HEK293 (cell line): ENCODE measurements at regions not wholly inside any gene's neighbourhood (a gene's known extent, or its start where the extent isn't known, plus 50 kb on each side); places are given as distances from the start of the nearest gene placed in this dataset.

Experiments used
- CTCF ChIA-PET: fragments of 350-600 bp; formaldehyde crosslinking; extraction: SDS; loops from one replicate; lab custom pipeline; 2021; ENCODE audit warnings: antibody characterized with exemption; lab: Yijun Ruan, JAX
- POLR2A ChIA-PET: fragments of 300-600 bp; formaldehyde crosslinking; extraction: SDS; loops from one replicate; lab custom pipeline; 2020; ENCODE audit warnings: antibody characterized with exemption, inconsistent platforms; lab: Yijun Ruan, JAX
- H3K27ac ChIP-seq: fragments of 200-500 bp; sonication (Bioruptor generic); 2 replicates; pipeline ENCODE4 v1.5.1; 2014; ENCODE audit warnings: low read depth, low read length, control low read depth, inconsistent platforms; ENCODE audit errors: extremely low read depth
- H3K36me3 ChIP-seq, 2 experiments: fragments of 200-500 bp in 1 of 2; sonication (Bioruptor generic) in 1 of 2; 1 replicate in 1 of 2; 2 replicates in 1 of 2; pipeline ENCODE4 v1.5.1; 2014 to 2017; ENCODE audit warnings: inconsistent platforms in 2 of 2, low read length in 2 of 2; ENCODE audit not compliant: control insufficient read depth in 2 of 2, insufficient read depth in 1 of 2
- H3K4me1 ChIP-seq: fragments of 200-500 bp; sonication (Bioruptor generic); 2 replicates; pipeline ENCODE4 v1.5.1; 2014; ENCODE audit warnings: mild to moderate bottlenecking, low read length, inconsistent platforms; ENCODE audit not compliant: control insufficient read depth, insufficient read depth
- H3K4me3 ChIP-seq: 2 replicates; pipeline ENCODE4 v1.5.1; 2011; ENCODE audit warnings: low read depth, mild to moderate bottlenecking, control low read depth, low read length, moderate library complexity
- H3K9me3 ChIP-seq: fragments of 200-500 bp; sonication (Bioruptor generic); 2 replicates; pipeline ENCODE4 v1.5.1; 2014; ENCODE audit warnings: low read depth, low read length, inconsistent platforms; ENCODE audit not compliant: control insufficient read depth, insufficient read depth
- HOXD13 ChIP-seq: sonication (generic); formaldehyde crosslinking; IDR thresholded peaks from 2 replicates; pipeline ENCODE4 v1.8.0; 2022; ENCODE audit warnings: missing genetic modification reagents, borderline replicate concordance
- PBX3 ChIP-seq: sonication (generic); formaldehyde crosslinking; IDR thresholded peaks from 2 replicates; pipeline ENCODE4 v1.8.1; 2022; ENCODE audit warnings: mild to moderate bottlenecking, moderate library complexity, missing genetic modification reagents
- ZBTB1 ChIP-seq: fragments of 450-650 bp; formaldehyde crosslinking; IDR thresholded peaks from 2 replicates; pipeline ENCODE4 v1.5.1; 2016; ENCODE audit warnings: missing biosample characterization, missing genetic modification characterization
- ZBTB17 ChIP-seq: fragments of 450-650 bp; formaldehyde crosslinking; IDR thresholded peaks from 2 replicates; pipeline ENCODE4 v1.5.1; 2016; ENCODE audit warnings: missing biosample characterization, missing genetic modification characterization
- ZNF10 ChIP-seq: fragments of 450-650 bp; formaldehyde crosslinking; IDR thresholded peaks from 2 replicates; pipeline ENCODE4 v1.5.1; 2017; ENCODE audit warnings: missing biosample characterization, missing genetic modification characterization
- ZNF266 ChIP-seq: fragments of 450-650 bp; formaldehyde crosslinking; IDR thresholded peaks from 2 replicates; pipeline ENCODE4 v1.5.1; 2016; ENCODE audit warnings: missing biosample characterization, missing genetic modification characterization, low read depth
- ZNF350 ChIP-seq: fragments of 450-650 bp; formaldehyde crosslinking; IDR thresholded peaks from 2 replicates; pipeline ENCODE4 v1.5.0; 2017; ENCODE audit warnings: missing biosample characterization, mild to moderate bottlenecking, missing genetic modification characterization
- ZNF48 ChIP-seq: fragments of 450-650 bp; formaldehyde crosslinking; IDR thresholded peaks from 2 replicates; pipeline ENCODE4 v1.5.1; 2016; ENCODE audit warnings: missing biosample characterization, missing genetic modification characterization
- ZNF521 ChIP-seq: fragments of 450-650 bp; formaldehyde crosslinking; IDR thresholded peaks from 2 replicates; pipeline ENCODE4 v1.5.1; 2017; ENCODE audit warnings: missing biosample characterization, mild to moderate bottlenecking, missing genetic modification characterization
- ZNF600 ChIP-seq: fragments of 450-650 bp; formaldehyde crosslinking; IDR thresholded peaks from 2 replicates; pipeline ENCODE4 v1.5.1; 2016; ENCODE audit warnings: missing biosample characterization, missing genetic modification characterization
- ZNF701 ChIP-seq: fragments of 450-650 bp; formaldehyde crosslinking; IDR thresholded peaks from 2 replicates; pipeline ENCODE4 v1.5.1; 2016; ENCODE audit warnings: missing biosample characterization, missing genetic modification characterization
- ZNF747 ChIP-seq: fragments of 450-650 bp; formaldehyde crosslinking; IDR thresholded peaks from 2 replicates; pipeline ENCODE4 v1.5.1; 2016; ENCODE audit warnings: missing biosample characterization, missing genetic modification characterization
- ZNF777 ChIP-seq: fragments of 450-650 bp; formaldehyde crosslinking; IDR thresholded peaks from 2 replicates; pipeline ENCODE4 v1.5.1; 2017; ENCODE audit warnings: missing biosample characterization, missing genetic modification characterization, borderline replicate concordance
- TF ChIP-seq, protein P1 (sequence below): fragments of 450-650 bp; formaldehyde crosslinking; IDR thresholded peaks from 2 replicates; pipeline ENCODE4 v1.5.1; 2016; ENCODE audit warnings: missing biosample characterization, missing genetic modification characterization
- TF ChIP-seq, protein P2 (sequence below): fragments of 450-650 bp; formaldehyde crosslinking; IDR thresholded peaks from 2 replicates; pipeline ENCODE4 v1.5.1; 2016; ENCODE audit warnings: missing biosample characterization, missing genetic modification characterization, borderline replicate concordance
- TF ChIP-seq, protein P3 (sequence below): fragments of 450-650 bp; formaldehyde crosslinking; IDR thresholded peaks from 2 replicates; pipeline ENCODE4 v1.5.1; 2016; ENCODE audit warnings: missing biosample characterization, missing genetic modification characterization

GRCh38 chr2:175539122-175539521 is 357.6 kb upstream of the ATP5MC3 start:
- TF ChIP-seq ZNF600: no peak
- TF ChIP-seq, protein P1, sequence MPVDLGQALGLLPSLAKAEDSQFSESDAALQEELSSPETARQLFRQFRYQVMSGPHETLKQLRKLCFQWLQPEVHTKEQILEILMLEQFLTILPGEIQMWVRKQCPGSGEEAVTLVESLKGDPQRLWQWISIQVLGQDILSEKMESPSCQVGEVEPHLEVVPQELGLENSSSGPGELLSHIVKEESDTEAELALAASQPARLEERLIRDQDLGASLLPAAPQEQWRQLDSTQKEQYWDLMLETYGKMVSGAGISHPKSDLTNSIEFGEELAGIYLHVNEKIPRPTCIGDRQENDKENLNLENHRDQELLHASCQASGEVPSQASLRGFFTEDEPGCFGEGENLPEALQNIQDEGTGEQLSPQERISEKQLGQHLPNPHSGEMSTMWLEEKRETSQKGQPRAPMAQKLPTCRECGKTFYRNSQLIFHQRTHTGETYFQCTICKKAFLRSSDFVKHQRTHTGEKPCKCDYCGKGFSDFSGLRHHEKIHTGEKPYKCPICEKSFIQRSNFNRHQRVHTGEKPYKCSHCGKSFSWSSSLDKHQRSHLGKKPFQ: peak; percentile 75
- H3K27ac ChIP-seq: no peak overlapping the region
- CTCF ChIA-PET: no interaction called here

GRCh38 chr2:175536059-175536458 is 354.5 kb upstream of the ATP5MC3 start:
- no peak overlapping the region for H3K4me3 ChIP-seq
- H3K36me3 ChIP-seq: no peaks in the 10 kb centered on the region
- H3K9me3 ChIP-seq: no peaks in the 10 kb centered on the region
- ChIA-PET POLR2A (no interaction called here), CTCF (interaction anchor here (0.7 kb wide), 1 partner anchor 10 kb away, joined by 3 read pairs; no protein-coding TSS in a partner anchor)
- no peak overlapping the region for H3K27ac ChIP-seq
- no peaks in the 10 kb centered on the region for H3K4me1 ChIP-seq
- TF ChIP-seq, protein P2, sequence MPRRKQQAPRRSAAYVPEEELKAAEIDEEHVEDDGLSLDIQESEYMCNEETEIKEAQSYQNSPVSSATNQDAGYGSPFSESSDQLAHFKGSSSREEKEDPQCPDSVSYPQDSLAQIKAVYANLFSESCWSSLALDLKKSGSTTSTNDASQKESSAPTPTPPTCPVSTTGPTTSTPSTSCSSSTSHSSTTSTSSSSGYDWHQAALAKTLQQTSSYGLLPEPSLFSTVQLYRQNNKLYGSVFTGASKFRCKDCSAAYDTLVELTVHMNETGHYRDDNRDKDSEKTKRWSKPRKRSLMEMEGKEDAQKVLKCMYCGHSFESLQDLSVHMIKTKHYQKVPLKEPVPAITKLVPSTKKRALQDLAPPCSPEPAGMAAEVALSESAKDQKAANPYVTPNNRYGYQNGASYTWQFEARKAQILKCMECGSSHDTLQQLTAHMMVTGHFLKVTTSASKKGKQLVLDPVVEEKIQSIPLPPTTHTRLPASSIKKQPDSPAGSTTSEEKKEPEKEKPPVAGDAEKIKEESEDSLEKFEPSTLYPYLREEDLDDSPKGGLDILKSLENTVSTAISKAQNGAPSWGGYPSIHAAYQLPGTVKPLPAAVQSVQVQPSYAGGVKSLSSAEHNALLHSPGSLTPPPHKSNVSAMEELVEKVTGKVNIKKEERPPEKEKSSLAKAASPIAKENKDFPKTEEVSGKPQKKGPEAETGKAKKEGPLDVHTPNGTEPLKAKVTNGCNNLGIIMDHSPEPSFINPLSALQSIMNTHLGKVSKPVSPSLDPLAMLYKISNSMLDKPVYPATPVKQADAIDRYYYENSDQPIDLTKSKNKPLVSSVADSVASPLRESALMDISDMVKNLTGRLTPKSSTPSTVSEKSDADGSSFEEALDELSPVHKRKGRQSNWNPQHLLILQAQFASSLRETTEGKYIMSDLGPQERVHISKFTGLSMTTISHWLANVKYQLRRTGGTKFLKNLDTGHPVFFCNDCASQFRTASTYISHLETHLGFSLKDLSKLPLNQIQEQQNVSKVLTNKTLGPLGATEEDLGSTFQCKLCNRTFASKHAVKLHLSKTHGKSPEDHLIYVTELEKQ (tag by site-specific recombination): no peak
- TF ChIP-seq ZNF701 (tag by site-specific recombination) (no peak), ZNF10 (no peak), ZNF48 (tag by site-specific recombination) (no peak), ZBTB1 (no peak), ZNF266 (no peak), ZNF777 (tag by site-specific recombination) (no peak), ZNF747 (tag by site-specific recombination) (no peak), ZBTB17 (tag by site-specific recombination) (no peak), PBX3 (no peak)

More at GRCh38 chr2:175539122-175539521, 357.6 kb upstream of the ATP5MC3 start:
- H3K4me3 ChIP-seq: no peak overlapping the region
- no peaks in the 10 kb centered on the region for H3K4me1 ChIP-seq
- H3K36me3 ChIP-seq: no peaks in the 10 kb centered on the region
- POLR2A ChIA-PET: no interaction called here
- no peaks in the 10 kb centered on the region for H3K9me3 ChIP-seq

DNA sequence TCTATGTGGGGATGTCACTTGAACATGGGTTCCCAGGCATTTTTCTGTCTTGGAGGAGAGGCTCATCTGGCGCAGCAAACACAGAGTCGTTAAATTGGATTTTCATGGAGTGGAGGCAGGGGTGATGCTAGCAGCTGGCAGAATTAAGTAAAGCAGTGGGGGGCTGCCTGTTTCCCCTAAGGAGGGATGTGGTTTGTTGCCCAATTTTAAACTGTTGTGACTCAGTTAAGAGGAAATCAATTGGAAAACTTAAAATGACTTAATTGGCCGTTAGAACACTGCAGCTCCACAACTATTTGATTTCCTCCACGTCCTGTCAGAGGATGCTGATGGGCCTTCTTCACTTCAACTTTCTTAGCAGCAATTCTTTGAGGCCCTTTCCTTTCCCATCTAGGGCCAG is 354.1 kb upstream of the ATP5MC3 start:
- no peaks in the 10 kb centered on the region for H3K9me3 ChIP-seq
- no peak overlapping the region for H3K4me3 ChIP-seq
- H3K36me3 ChIP-seq: no peaks in the 10 kb centered on the region
- ChIA-PET POLR2A (no interaction called here), CTCF (no interaction called here)
- H3K27ac ChIP-seq: no peak overlapping the region
- no peaks in the 10 kb centered on the region for H3K4me1 ChIP-seq
- TF ChIP-seq ZNF350 (tag by site-specific recombination): no peak
- no peak for TF ChIP-seq HOXD13 (CRISPR knock-in tag)
- TF ChIP-seq, protein P3, sequence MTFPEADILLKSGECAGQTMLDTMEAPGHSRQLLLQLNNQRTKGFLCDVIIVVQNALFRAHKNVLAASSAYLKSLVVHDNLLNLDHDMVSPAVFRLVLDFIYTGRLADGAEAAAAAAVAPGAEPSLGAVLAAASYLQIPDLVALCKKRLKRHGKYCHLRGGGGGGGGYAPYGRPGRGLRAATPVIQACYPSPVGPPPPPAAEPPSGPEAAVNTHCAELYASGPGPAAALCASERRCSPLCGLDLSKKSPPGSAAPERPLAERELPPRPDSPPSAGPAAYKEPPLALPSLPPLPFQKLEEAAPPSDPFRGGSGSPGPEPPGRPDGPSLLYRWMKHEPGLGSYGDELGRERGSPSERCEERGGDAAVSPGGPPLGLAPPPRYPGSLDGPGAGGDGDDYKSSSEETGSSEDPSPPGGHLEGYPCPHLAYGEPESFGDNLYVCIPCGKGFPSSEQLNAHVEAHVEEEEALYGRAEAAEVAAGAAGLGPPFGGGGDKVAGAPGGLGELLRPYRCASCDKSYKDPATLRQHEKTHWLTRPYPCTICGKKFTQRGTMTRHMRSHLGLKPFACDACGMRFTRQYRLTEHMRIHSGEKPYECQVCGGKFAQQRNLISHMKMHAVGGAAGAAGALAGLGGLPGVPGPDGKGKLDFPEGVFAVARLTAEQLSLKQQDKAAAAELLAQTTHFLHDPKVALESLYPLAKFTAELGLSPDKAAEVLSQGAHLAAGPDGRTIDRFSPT (tag by site-specific recombination): no peak
- TF ChIP-seq ZNF521: no peak
- TF ChIP-seq ZNF600: no peak
